ENCODE measurements at regions not wholly inside any gene's neighbourhood (a gene's known extent, or its start where the extent isn't known, plus 50 kb on each side); places are given as distances from the start of the nearest gene placed in this dataset.
"Not testable (repeated sequence)": the region's sequence is repeated elsewhere in the genome, so short reads cannot be mapped to it uniquely, and the experiment has no call there.

GRCh38 chr20:60782959-60783625, 469.0 kb upstream of the CDH4 start:
- H3K4me3 ChIP-seq (ENCODE audit: low read depth, low read length): no peak overlapping the region
- DNase-seq (ENCODE audit: low read depth): no peak
- no peak for TF ChIP-seq CTCF (IDR thresholded peaks at IDR 0.05; ENCODE audit: control insufficient read depth, extremely low read depth, insufficient read depth)

GRCh38 chr20:60785301-60785700, 466.8 kb upstream of the CDH4 start:
- TF ChIP-seq CTCF (IDR thresholded peaks at IDR 0.05; ENCODE audit: control insufficient read depth, extremely low read depth, insufficient read depth): no peak
- DNase-seq (ENCODE audit: low read depth): no peak
- no peak overlapping the region for H3K4me3 ChIP-seq (ENCODE audit: low read depth, low read length)

- TF ChIP-seq CTCF (IDR thresholded peaks at IDR 0.05; ENCODE audit: control insufficient read depth, extremely low read depth, insufficient read depth): no peak
- no peak for DNase-seq (ENCODE audit: low read depth)
- H3K4me3 ChIP-seq (ENCODE audit: low read depth, low read length): no peak overlapping the region
These were observed 466.3 kb upstream of the CDH4 start for GRCh38 chr20:60785785-60786184.

GRCh38 chr20:60786686-60787217, 465.3 kb upstream of the CDH4 start:
- H3K4me3 ChIP-seq (ENCODE audit: low read depth, low read length): no peak overlapping the region
- no peak for TF ChIP-seq CTCF (IDR thresholded peaks at IDR 0.05; ENCODE audit: control insufficient read depth, extremely low read depth, insufficient read depth)
- DNase-seq (ENCODE audit: low read depth): no peak

GRCh38 chr20:60787276-60787675, 464.8 kb upstream of the CDH4 start:
- no peak overlapping the region for H3K4me3 ChIP-seq (ENCODE audit: low read depth, low read length)
- no peak for TF ChIP-seq CTCF (IDR thresholded peaks at IDR 0.05; ENCODE audit: control insufficient read depth, extremely low read depth, insufficient read depth)
- no peak for DNase-seq (ENCODE audit: low read depth)

GRCh38 chr20:60788070-60788469, 464.0 kb upstream of the CDH4 start:
- H3K4me3 ChIP-seq (ENCODE audit: low read depth, low read length): no peak overlapping the region
- DNase-seq (ENCODE audit: low read depth): no peak
- no peak for TF ChIP-seq CTCF (IDR thresholded peaks at IDR 0.05; ENCODE audit: control insufficient read depth, extremely low read depth, insufficient read depth)

- H3K4me3 ChIP-seq (ENCODE audit: low read depth, low read length): no peak overlapping the region
- no peak for DNase-seq (ENCODE audit: low read depth)
- TF ChIP-seq CTCF (IDR thresholded peaks at IDR 0.05; ENCODE audit: control insufficient read depth, extremely low read depth, insufficient read depth): no peak
These were observed 462.7 kb upstream of the CDH4 start for GRCh38 chr20:60789399-60789798.

- not testable (repeated sequence) for DNase-seq (ENCODE audit: low read depth); H3K4me3 ChIP-seq (ENCODE audit: low read depth, low read length)
These were observed 461.7 kb upstream of the CDH4 start for GRCh38 chr20:60790339-60790738.
